Choroid plexus epithelial cell (primary cell): ENCODE measurements at regions not wholly inside any gene's neighbourhood (a gene's known extent, or its start where the extent isn't known, plus 50 kb on each side); places are given as distances from the start of the nearest gene placed in this dataset.
A peak's percentile ranks its signal among the peaks of the same experiment; 100 is the strongest.

Source experiments
- DNase-seq: peaks from one replicate; pipeline ENCODE4 v3.0.0-alpha.2; 2010; ENCODE audit warnings: low read depth
- H3K4me3 ChIP-seq: 2 replicates; pipeline ENCODE4 v1.5.1; 2011; ENCODE audit warnings: low read depth, mild to moderate bottlenecking, control low read depth, low read length, moderate library complexity
- TF ChIP-seq, protein P1 (sequence below): conservative IDR thresholded peaks from 2 replicates; pipeline ENCODE4 v1.5.1; 2011; ENCODE audit warnings: low read depth, mild to moderate bottlenecking, control low read depth, inconsistent platforms, low read length, moderate library complexity

GRCh38 chrX:68998716-68999115, 166.5 kb downstream of the PJA1 start:
- DNase-seq = no peak
- TF ChIP-seq, protein P1, sequence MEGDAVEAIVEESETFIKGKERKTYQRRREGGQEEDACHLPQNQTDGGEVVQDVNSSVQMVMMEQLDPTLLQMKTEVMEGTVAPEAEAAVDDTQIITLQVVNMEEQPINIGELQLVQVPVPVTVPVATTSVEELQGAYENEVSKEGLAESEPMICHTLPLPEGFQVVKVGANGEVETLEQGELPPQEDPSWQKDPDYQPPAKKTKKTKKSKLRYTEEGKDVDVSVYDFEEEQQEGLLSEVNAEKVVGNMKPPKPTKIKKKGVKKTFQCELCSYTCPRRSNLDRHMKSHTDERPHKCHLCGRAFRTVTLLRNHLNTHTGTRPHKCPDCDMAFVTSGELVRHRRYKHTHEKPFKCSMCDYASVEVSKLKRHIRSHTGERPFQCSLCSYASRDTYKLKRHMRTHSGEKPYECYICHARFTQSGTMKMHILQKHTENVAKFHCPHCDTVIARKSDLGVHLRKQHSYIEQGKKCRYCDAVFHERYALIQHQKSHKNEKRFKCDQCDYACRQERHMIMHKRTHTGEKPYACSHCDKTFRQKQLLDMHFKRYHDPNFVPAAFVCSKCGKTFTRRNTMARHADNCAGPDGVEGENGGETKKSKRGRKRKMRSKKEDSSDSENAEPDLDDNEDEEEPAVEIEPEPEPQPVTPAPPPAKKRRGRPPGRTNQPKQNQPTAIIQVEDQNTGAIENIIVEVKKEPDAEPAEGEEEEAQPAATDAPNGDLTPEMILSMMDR = no peak
- no peak overlapping the region for H3K4me3 ChIP-seq

- no peak overlapping the region for H3K4me3 ChIP-seq
- TF ChIP-seq, protein P1 = no peak
- peak; percentile 66 for DNase-seq
Measured at GRCh38 chrX:68997911-68998310, 167.3 kb downstream of the PJA1 start.

GRCh38 chrX:68997511-68997910, 167.7 kb downstream of the PJA1 start:
- TF ChIP-seq, protein P1 = no peak
- no peak for DNase-seq
- no peak overlapping the region for H3K4me3 ChIP-seq

DNA sequence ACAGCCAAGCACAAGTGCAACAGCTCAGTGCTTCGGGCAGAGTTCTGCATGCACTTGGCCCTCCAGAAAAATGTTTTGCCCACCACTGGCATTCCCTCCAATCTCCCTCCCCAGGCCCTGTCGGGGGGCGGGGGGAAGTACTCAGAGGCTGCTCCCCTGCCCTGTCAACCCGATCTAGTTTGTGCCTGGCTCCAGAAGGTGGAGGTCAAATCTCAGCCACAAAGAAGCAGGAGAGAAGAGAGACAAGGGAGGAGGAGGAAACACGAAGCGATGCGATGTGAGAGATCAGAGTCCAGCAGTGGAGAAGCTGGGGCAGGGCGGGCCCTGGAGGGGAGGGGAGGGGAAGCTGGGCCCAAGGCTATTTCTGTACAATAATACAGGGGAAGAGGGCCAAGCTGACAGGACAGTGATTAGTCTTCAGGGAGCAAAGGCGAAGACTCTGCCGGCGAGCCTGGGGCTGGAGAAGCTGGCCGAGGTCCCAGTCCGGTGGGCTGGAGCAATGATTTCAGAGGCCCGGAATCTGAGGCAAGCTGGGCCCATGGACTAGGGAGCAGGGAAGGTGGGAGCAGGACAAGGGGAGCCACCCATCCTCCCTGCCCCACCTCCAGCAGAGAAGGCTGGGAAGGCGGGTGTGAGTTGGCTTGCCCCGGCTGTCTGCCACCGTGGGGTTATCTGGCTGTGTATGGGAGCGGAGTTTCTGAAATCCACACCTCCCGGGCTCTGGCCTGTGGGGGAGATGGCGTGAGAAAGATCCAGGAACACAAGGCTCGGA, 167.1 kb downstream of the EFNB1 start:
- H3K4me3 ChIP-seq = no peak overlapping the region
- DNase-seq = peak; percentile 54
- TF ChIP-seq, protein P1 = no peak

DNA sequence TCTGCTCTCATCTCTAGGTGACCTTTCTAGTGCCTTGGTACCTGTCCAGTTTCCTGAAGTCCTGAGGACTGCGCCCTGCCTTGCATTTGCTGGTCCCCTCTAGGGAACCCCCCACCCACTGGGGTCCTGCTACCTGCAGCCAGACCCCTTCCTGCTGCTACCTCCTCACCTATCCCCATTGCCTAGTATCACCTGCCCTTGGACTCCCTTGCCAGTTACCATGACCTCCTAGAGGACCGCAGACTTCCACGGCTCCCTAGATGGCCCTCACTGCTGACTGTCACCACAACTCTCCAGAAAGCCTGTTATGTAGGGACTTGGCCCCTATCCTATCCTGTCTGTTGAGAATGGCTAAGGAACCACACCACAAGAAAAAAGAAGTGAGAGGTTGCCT, 166.6 kb downstream of the EFNB1 start:
- TF ChIP-seq, protein P1 = no peak

GRCh38 chrX:68994891-68995255, 166.1 kb downstream of the EFNB1 start:
- TF ChIP-seq, protein P1 = no peak

More for the DNA sequence above, 166.6 kb downstream of the EFNB1 start:
- H3K4me3 ChIP-seq = no peak overlapping the region
- DNase-seq = no peak

GRCh38 chrX:68994135-68994890, 165.5 kb downstream of the EFNB1 start:
- TF ChIP-seq, protein P1 = no peak
- no peak overlapping the region for H3K4me3 ChIP-seq
- DNase-seq = no peak

More at GRCh38 chrX:68994891-68995255, 166.1 kb downstream of the EFNB1 start:
- H3K4me3 ChIP-seq = no peak overlapping the region
- DNase-seq = no peak
